HFFc6 (cell line): ENCODE measurements at regions not wholly inside any gene's neighbourhood (a gene's known extent, or its start where the extent isn't known, plus 50 kb on each side); places are given as distances from the start of the nearest gene placed in this dataset.

Source experiments
- DNase-seq: peaks from one replicate; pipeline ENCODE4 v3.0.0-alpha.2; 2018
- H3K27ac Mint-ChIP-seq: 2 replicates; pipeline ENCODE4 v1.8.0; 2020; ENCODE audit warnings: mild to moderate bottlenecking, mixed read lengths
- H3K27me3 Mint-ChIP-seq: 2 replicates; pipeline ENCODE4 v1.8.0; 2021; ENCODE audit warnings: mild to moderate bottlenecking, moderate library complexity, mixed read lengths; ENCODE audit not compliant: insufficient read depth
- H3K36me3 Mint-ChIP-seq: 2 replicates; pipeline ENCODE4 v1.8.0; 2021; ENCODE audit warnings: low read depth, mixed read lengths
- H3K4me1 Mint-ChIP-seq: 2 replicates; pipeline ENCODE4 v1.8.0; 2020; ENCODE audit warnings: low read depth, mixed read lengths
- H3K4me3 Mint-ChIP-seq: 2 replicates; pipeline ENCODE4 v1.8.0; 2020; ENCODE audit warnings: mild to moderate bottlenecking, moderate library complexity, mixed read lengths
- H3K9me3 Mint-ChIP-seq: 2 replicates; pipeline ENCODE4 v1.8.0; 2020; ENCODE audit warnings: mild to moderate bottlenecking, mixed read lengths
- CTCF ChIP-seq: fragments of 200-600 bp; sonication (generic); IDR thresholded peaks from 2 replicates; pipeline ENCODE4 v1.5.0; 2021; ENCODE audit warnings: antibody characterized with exemption, mild to moderate bottlenecking

GRCh38 chr7:47643716-47644400, 61.9 kb upstream of the TNS3 start:
- H3K4me1 Mint-ChIP-seq: peaks cover 7% of the 10 kb centered on the region; the same call in 1 of the 2 replicates
- peaks cover 6% of the 10 kb centered on the region for H3K36me3 Mint-ChIP-seq
- TF ChIP-seq CTCF: no peak

GRCh38 chr7:47640265-47640664, 58.4 kb upstream of the TNS3 start:
- peaks cover 6% of the 10 kb centered on the region for H3K36me3 Mint-ChIP-seq

More at GRCh38 chr7:47643716-47644400, 61.9 kb upstream of the TNS3 start:
- Mint-ChIP-seq H3K27ac (no peak overlapping the region), H3K4me3 (no peak overlapping the region), H3K9me3 (peaks cover 8% of the 10 kb centered on the region; the same call in 1 of the 2 replicates), H3K27me3 (peaks cover 2% of the 10 kb centered on the region)
- no peak for DNase-seq

GRCh38 chr7:47639495-47640110, 57.7 kb upstream of the TNS3 start:
- H3K4me3 Mint-ChIP-seq: no peak overlapping the region
- TF ChIP-seq CTCF: no peak
- no peak overlapping the region for H3K27ac Mint-ChIP-seq
- H3K4me1 Mint-ChIP-seq: peaks cover 29% of the 10 kb centered on the region
- peaks cover 8% of the 10 kb centered on the region; the same call in 1 of the 2 replicates for H3K9me3 Mint-ChIP-seq
- peaks cover 2% of the 10 kb centered on the region for H3K27me3 Mint-ChIP-seq
- no peak for DNase-seq
- H3K36me3 Mint-ChIP-seq: peaks cover 6% of the 10 kb centered on the region

More at GRCh38 chr7:47640265-47640664, 58.4 kb upstream of the TNS3 start:
- no peak overlapping the region for H3K4me3 Mint-ChIP-seq
- DNase-seq: no peak
- TF ChIP-seq CTCF: no peak
- peaks cover 2% of the 10 kb centered on the region for H3K27me3 Mint-ChIP-seq
- H3K4me1 Mint-ChIP-seq: peaks cover 23% of the 10 kb centered on the region
- no peak overlapping the region for H3K27ac Mint-ChIP-seq
- peaks cover 8% of the 10 kb centered on the region; the same call in 1 of the 2 replicates for H3K9me3 Mint-ChIP-seq

- Mint-ChIP-seq H3K27ac (no peak overlapping the region), H3K4me1 (peaks cover 37% of the 10 kb centered on the region), H3K4me3 (no peak overlapping the region), H3K9me3 (peaks cover 5% of the 10 kb centered on the region; the same call in 1 of the 2 replicates), H3K36me3 (peaks cover 4% of the 10 kb centered on the region), H3K27me3 (peaks cover 2% of the 10 kb centered on the region)
- DNase-seq: no peak
- TF ChIP-seq CTCF: no peak
These were observed 56.9 kb upstream of the TNS3 start for GRCh38 chr7:47638679-47639315.

GRCh38 chr7:47636433-47637175, 54.7 kb upstream of the TNS3 start:
- Mint-ChIP-seq H3K4me3 (no peak overlapping the region), H3K4me1 (peaks cover 39% of the 10 kb centered on the region), H3K27me3 (peaks cover 7% of the 10 kb centered on the region), H3K27ac (no peak overlapping the region), H3K9me3 (no peaks in the 10 kb centered on the region), H3K36me3 (no peaks in the 10 kb centered on the region)
- no peak for DNase-seq
- TF ChIP-seq CTCF: no peak
